ENCODE measurements at regions not wholly inside any gene's neighbourhood (a gene's known extent, or its start where the extent isn't known, plus 50 kb on each side); places are given as distances from the start of the nearest gene placed in this dataset.

- no peak for TF ChIP-seq DMBX1 (CRISPR knock-in tag; IDR thresholded peaks at IDR 0.05; ENCODE audit: borderline replicate concordance)
- no peak for TF ChIP-seq ETV6 (IDR thresholded peaks at IDR 0.05; ENCODE audit: borderline replicate concordance in 1 of 2, low read depth in 2 of 2, low read length in 1 of 2)
- no peak for TF ChIP-seq ETV6 (CRISPR knock-in tag; IDR thresholded peaks at IDR 0.05; ENCODE audit: borderline replicate concordance)
- TF ChIP-seq CBX8 (IDR thresholded peaks at IDR 0.05; ENCODE audit: borderline replicate concordance, extremely low read depth, low read depth, low read length, poor library complexity, severe bottlenecking), result no peak
- TF ChIP-seq TFE3 (CRISPR knock-in tag; IDR thresholded peaks at IDR 0.05), result no peak
- TF ChIP-seq PHF20 (IDR thresholded peaks at IDR 0.05; ENCODE audit: partially characterized antibody), result no peak
- no peak for TF ChIP-seq BRCA1 (IDR thresholded peaks at IDR 0.05)
- TF ChIP-seq BRCA1 (CRISPR knock-in tag; IDR thresholded peaks at IDR 0.05), result no peak
Observed at GRCh38 chr2:71880287-71880686, 267.4 kb downstream of the CYP26B1 start.

All from K562 (cell line).